NCI-H146 treated with DMSO at 0.1 percent for 48 hours (cell line): ENCODE measurements at regions not wholly inside any gene's neighbourhood (a gene's known extent, or its start where the extent isn't known, plus 50 kb on each side); places are given as distances from the start of the nearest gene placed in this dataset.
A peak's percentile ranks its signal among the peaks of the same experiment; 100 is the strongest.

Experiments
- DNase-seq: peaks from one replicate; lab custom pipeline; 2025; ENCODE audit not compliant: unreplicated experiment; lab: John Stamatoyannopoulos, UW

GRCh38 chr16:52056259-52056658 is 490.7 kb downstream of the TOX3 start:
- no peak for DNase-seq

GRCh38 chr16:52055381-52055780 is 491.6 kb downstream of the TOX3 start:
- DNase-seq: no peak

- DNase-seq: no peak
Observed at GRCh38 chr16:52054326-52054725, 492.6 kb downstream of the TOX3 start.

- no peak for DNase-seq
Observed at GRCh38 chr16:52052818-52053217, 494.1 kb downstream of the TOX3 start.

GRCh38 chr16:52051414-52052172 is 495.4 kb downstream of the TOX3 start:
- no peak for DNase-seq

DNA sequence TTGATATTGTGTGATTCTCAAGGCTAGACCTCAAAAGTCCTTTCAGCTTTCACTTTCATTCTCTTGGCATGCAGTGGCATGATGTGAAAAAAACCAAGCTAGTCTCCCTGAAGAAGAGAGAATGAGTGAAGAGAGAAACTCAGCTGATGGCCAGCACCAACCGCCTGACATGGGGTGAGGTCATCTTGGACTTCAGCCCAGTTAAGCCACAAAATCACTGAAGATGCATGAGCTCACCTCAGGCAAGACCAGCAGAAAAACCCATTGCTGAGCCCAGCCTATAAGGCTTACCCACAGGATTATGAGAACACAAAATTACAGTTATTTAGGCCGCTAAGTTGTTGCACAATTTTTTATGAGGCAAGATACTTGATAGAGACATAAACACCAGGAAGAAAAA is 496.5 kb downstream of the TOX3 start:
- no peak for DNase-seq

- DNase-seq: no peak
Observed at GRCh38 chr16:52035436-52035835, 511.5 kb downstream of the TOX3 start.

- no peak for DNase-seq
Observed at GRCh38 chr16:52034830-52035229, 512.1 kb downstream of the TOX3 start.

GRCh38 chr16:52033992-52034391 is 513.0 kb downstream of the TOX3 start:
- DNase-seq: no peak

- no peak for DNase-seq
Observed at GRCh38 chr16:52022980-52023379, 524.0 kb downstream of the TOX3 start.

- peak; percentile 15 for DNase-seq
Observed at GRCh38 chr16:52022177-52022576, 524.8 kb downstream of the TOX3 start.

GRCh38 chr16:52016387-52016786 is 530.6 kb downstream of the TOX3 start:
- no peak for DNase-seq

DNA sequence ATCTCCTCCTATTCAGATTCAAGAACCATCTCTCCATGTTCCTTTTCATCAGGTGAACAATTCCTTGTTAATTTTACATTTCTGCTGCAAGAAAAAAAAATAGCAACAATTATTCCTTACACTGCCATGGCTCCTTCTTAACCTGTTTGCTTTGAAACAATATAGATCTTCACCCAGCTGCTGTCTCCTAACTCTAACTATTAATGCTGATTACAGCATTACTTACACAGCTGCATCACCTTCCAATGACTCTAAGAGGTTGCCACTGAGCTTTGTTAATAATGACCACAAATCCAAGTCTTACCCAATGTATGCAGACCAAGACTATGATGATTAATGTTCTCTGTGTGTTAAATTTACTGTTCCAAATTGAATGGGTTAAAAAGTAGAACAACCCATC is 541.4 kb downstream of the TOX3 start:
- DNase-seq: no peak

- no peak for DNase-seq
Observed at GRCh38 chr16:52004343-52004742, 542.6 kb downstream of the TOX3 start.

- DNase-seq: no peak
Observed at GRCh38 chr16:52002026-52002425, 544.9 kb downstream of the TOX3 start.

- DNase-seq: no peak
Observed at GRCh38 chr16:51996516-51996915, 550.4 kb downstream of the TOX3 start.

GRCh38 chr16:51994597-51994996 is 552.3 kb downstream of the TOX3 start:
- peak; percentile 44 for DNase-seq

GRCh38 chr16:51989637-51990230 is 557.2 kb downstream of the TOX3 start:
- DNase-seq: no peak

GRCh38 chr16:51988977-51989376 is 558.0 kb downstream of the TOX3 start:
- DNase-seq: no peak

- no peak for DNase-seq
Observed at GRCh38 chr16:51987519-51987918, 559.4 kb downstream of the TOX3 start.

- no peak for DNase-seq
Observed at GRCh38 chr16:51986717-51987116, 560.2 kb downstream of the TOX3 start.

DNA sequence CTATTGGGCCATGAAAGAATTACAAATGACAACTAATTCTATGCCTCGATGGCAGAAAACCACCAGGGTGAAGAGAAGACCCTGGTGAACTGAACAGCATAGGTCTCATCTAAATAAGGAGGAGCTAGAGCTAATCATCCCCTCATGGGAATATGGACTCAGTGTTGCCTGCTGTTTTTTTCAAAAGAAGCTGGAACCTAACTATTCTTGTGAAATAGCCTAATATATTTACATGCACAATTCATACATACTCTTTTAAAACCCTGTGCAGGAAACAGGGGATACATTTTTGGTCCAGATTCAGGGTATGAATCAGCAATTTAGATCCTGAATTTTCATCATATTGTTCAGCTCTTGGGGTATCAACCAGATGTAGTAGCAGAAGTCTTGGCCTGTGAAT is 560.6 kb downstream of the TOX3 start:
- DNase-seq: no peak

DNA sequence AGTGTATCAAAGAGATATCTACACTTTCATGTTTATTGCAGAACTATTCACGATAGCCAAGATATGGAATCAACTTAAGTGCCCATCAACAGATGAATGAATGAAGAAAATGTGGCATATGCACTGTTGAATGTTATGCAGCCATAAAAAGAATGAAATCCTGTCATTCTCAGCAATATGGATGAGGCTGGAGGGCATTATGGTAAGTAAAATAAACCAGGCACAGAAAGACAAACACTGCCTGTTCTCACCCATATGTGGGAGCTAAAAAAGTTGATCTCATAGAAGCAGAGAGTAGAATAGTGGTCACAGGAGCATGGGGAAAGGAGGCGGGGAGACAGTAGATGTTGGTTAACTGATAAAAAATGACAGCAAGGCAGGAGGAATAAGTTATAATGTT is 561.8 kb downstream of the TOX3 start:
- DNase-seq: no peak
